ENCODE measurements at regions not wholly inside any gene's neighbourhood (a gene's known extent, or its start where the extent isn't known, plus 50 kb on each side); places are given as distances from the start of the nearest gene placed in this dataset.

DNA sequence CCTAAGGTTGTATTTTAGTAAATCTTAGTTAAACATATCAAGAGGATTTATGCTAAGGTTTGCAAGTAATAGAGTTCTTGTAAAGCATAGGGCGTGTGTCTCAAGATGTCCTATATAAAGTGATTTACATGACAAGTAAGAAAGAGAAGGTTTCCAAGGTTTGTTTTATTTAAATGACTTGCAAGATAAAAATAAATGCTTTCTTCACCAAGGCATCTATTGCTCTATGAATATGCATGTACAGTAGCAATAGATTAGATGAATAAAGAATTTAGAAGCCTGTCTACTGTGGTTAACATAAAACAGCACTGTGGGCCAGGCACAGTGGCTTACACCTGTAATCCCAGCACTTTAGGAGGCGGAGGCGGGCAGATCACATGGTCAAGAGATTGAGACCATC lies 466.4 kb upstream of the IL12A start:
- TF ChIP-seq EZH2 (optimal IDR thresholded peaks at IDR 0.05; ENCODE audit: low read depth, low read length): no peak
- TF ChIP-seq, protein P1, sequence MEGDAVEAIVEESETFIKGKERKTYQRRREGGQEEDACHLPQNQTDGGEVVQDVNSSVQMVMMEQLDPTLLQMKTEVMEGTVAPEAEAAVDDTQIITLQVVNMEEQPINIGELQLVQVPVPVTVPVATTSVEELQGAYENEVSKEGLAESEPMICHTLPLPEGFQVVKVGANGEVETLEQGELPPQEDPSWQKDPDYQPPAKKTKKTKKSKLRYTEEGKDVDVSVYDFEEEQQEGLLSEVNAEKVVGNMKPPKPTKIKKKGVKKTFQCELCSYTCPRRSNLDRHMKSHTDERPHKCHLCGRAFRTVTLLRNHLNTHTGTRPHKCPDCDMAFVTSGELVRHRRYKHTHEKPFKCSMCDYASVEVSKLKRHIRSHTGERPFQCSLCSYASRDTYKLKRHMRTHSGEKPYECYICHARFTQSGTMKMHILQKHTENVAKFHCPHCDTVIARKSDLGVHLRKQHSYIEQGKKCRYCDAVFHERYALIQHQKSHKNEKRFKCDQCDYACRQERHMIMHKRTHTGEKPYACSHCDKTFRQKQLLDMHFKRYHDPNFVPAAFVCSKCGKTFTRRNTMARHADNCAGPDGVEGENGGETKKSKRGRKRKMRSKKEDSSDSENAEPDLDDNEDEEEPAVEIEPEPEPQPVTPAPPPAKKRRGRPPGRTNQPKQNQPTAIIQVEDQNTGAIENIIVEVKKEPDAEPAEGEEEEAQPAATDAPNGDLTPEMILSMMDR (IDR thresholded peaks at IDR 0.05; ENCODE audit: low read length): no peak

All from MM.1S (cell line).